Progenitor cell of endocrine pancreas (in vitro differentiated cells): ENCODE measurements at regions not wholly inside any gene's neighbourhood (a gene's known extent, or its start where the extent isn't known, plus 50 kb on each side); places are given as distances from the start of the nearest gene placed in this dataset.
A peak's percentile ranks its signal among the peaks of the same experiment; 100 is the strongest.
"Not testable (repeated sequence)": the region's sequence is repeated elsewhere in the genome, so short reads cannot be mapped to it uniquely, and the experiment has no call there.

Experiments used
- DNase-seq: peaks from one replicate; pipeline ENCODE4 v3.0.0; 2021; ENCODE audit warnings: low spot score; ENCODE audit not compliant: unreplicated experiment
- H3K27ac Mint-ChIP-seq: 2 replicates; pipeline ENCODE4 v1.8.0; 2021; ENCODE audit warnings: mild to moderate bottlenecking, moderate library complexity, mixed read lengths
- H3K27me3 Mint-ChIP-seq: 2 replicates; pipeline ENCODE4 v1.8.0; 2021; ENCODE audit warnings: mixed read lengths
- H3K36me3 Mint-ChIP-seq: 2 replicates; pipeline ENCODE4 v1.8.0; 2022; ENCODE audit warnings: mixed read lengths; ENCODE audit not compliant: insufficient read depth
- H3K4me1 Mint-ChIP-seq: 2 replicates; pipeline ENCODE4 v1.8.0; 2021; ENCODE audit warnings: low read depth, mixed read lengths
- H3K4me3 Mint-ChIP-seq: 2 replicates; pipeline ENCODE4 v1.8.0; 2021; ENCODE audit warnings: low read depth, mild to moderate bottlenecking, moderate library complexity, mixed read lengths
- H3K9me3 Mint-ChIP-seq: 2 replicates; pipeline ENCODE4 v1.8.0; 2021; ENCODE audit warnings: low read depth, mixed read lengths
- CTCF ChIP-seq: fragments of 200-600 bp; sonication (generic); IDR thresholded peaks from one replicate; pipeline ENCODE4 v1.5.0; 2021; ENCODE audit warnings: antibody characterized with exemption, mild to moderate bottlenecking; ENCODE audit not compliant: unreplicated experiment

GRCh38 chr6:106745824-106746582 is 116.6 kb downstream of the QRSL1 start:
- H3K27ac Mint-ChIP-seq, result peak overlapping the region; percentile 77
- no peak for TF ChIP-seq CTCF

GRCh38 chr6:106745197-106745770 is 115.9 kb downstream of the QRSL1 start:
- no peak for DNase-seq
- H3K4me1 Mint-ChIP-seq, result peaks cover 31% of the 10 kb centered on the region
- H3K27me3 Mint-ChIP-seq, result no peaks in the 10 kb centered on the region
- no peak for TF ChIP-seq CTCF
- H3K4me3 Mint-ChIP-seq, result no peak overlapping the region
- peaks cover 11% of the 10 kb centered on the region for H3K9me3 Mint-ChIP-seq
- peaks cover 2% of the 10 kb centered on the region for H3K36me3 Mint-ChIP-seq
- no peak overlapping the region for H3K27ac Mint-ChIP-seq

More at GRCh38 chr6:106745824-106746582, 116.6 kb downstream of the QRSL1 start:
- Mint-ChIP-seq H3K9me3 (peaks cover 11% of the 10 kb centered on the region), H3K36me3 (peaks cover 2% of the 10 kb centered on the region), H3K27me3 (no peaks in the 10 kb centered on the region), H3K4me1 (peaks cover 38% of the 10 kb centered on the region), H3K4me3 (no peak overlapping the region)
- DNase-seq, result no peak

- Mint-ChIP-seq H3K4me1 (peaks cover 27% of the 10 kb centered on the region), H3K27me3 (no peaks in the 10 kb centered on the region), H3K9me3 (peaks cover 11% of the 10 kb centered on the region), H3K27ac (no peak overlapping the region), H3K4me3 (no peak overlapping the region), H3K36me3 (peaks cover 2% of the 10 kb centered on the region)
- DNase-seq, result no peak
- TF ChIP-seq CTCF, result no peak
Observed at GRCh38 chr6:106744781-106745180, 115.4 kb downstream of the QRSL1 start.

- H3K27me3 Mint-ChIP-seq, H3K4me3 Mint-ChIP-seq, DNase-seq, H3K36me3 Mint-ChIP-seq, H3K27ac Mint-ChIP-seq: not testable (repeated sequence)
- Mint-ChIP-seq H3K4me1 (peaks cover 21% of the 10 kb centered on the region), H3K9me3 (peaks cover 11% of the 10 kb centered on the region)
Observed at GRCh38 chr6:106744029-106744428, 114.7 kb downstream of the QRSL1 start.

- Mint-ChIP-seq H3K4me1 (peaks cover 17% of the 10 kb centered on the region), H3K27me3 (no peaks in the 10 kb centered on the region), H3K4me3 (no peak overlapping the region), H3K27ac (no peak overlapping the region), H3K36me3 (peaks cover 2% of the 10 kb centered on the region), H3K9me3 (peaks cover 11% of the 10 kb centered on the region)
- DNase-seq, result no peak
- TF ChIP-seq CTCF, result no peak
Observed at GRCh38 chr6:106743612-106744011, 114.2 kb downstream of the QRSL1 start.

- Mint-ChIP-seq H3K4me3 (no peak overlapping the region), H3K36me3 (peaks cover 7% of the 10 kb centered on the region), H3K27me3 (no peaks in the 10 kb centered on the region), H3K4me1 (peaks cover 3% of the 10 kb centered on the region), H3K27ac (no peak overlapping the region), H3K9me3 (peaks cover 23% of the 10 kb centered on the region)
- no peak for TF ChIP-seq CTCF
- no peak for DNase-seq
Observed at GRCh38 chr6:106740287-106740686, 110.9 kb downstream of the QRSL1 start.
